ENCODE measurements at regions not wholly inside any gene's neighbourhood (a gene's known extent, or its start where the extent isn't known, plus 50 kb on each side); places are given as distances from the start of the nearest gene placed in this dataset.
"Not testable (repeated sequence)": the region's sequence is repeated elsewhere in the genome, so short reads cannot be mapped to it uniquely, and the experiment has no call there.

- TF ChIP-seq, protein P1, sequence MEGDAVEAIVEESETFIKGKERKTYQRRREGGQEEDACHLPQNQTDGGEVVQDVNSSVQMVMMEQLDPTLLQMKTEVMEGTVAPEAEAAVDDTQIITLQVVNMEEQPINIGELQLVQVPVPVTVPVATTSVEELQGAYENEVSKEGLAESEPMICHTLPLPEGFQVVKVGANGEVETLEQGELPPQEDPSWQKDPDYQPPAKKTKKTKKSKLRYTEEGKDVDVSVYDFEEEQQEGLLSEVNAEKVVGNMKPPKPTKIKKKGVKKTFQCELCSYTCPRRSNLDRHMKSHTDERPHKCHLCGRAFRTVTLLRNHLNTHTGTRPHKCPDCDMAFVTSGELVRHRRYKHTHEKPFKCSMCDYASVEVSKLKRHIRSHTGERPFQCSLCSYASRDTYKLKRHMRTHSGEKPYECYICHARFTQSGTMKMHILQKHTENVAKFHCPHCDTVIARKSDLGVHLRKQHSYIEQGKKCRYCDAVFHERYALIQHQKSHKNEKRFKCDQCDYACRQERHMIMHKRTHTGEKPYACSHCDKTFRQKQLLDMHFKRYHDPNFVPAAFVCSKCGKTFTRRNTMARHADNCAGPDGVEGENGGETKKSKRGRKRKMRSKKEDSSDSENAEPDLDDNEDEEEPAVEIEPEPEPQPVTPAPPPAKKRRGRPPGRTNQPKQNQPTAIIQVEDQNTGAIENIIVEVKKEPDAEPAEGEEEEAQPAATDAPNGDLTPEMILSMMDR (IDR thresholded peaks at IDR 0.05): not testable (repeated sequence)
- not testable (repeated sequence) for TF ChIP-seq ZFX (IDR thresholded peaks at IDR 0.05; ENCODE audit: borderline replicate concordance)
Measured at GRCh38 chr5:124526079-124526478, 220.4 kb downstream of the ZNF608 start.

All from 22Rv1 (cell line).